ENCODE measurements at regions not wholly inside any gene's neighbourhood (a gene's known extent, or its start where the extent isn't known, plus 50 kb on each side); places are given as distances from the start of the nearest gene placed in this dataset.

- Histone ChIP-seq H3K36me3 (ENCODE audit: control insufficient read depth, insufficient read depth, low read length) (no peaks in the 10 kb centered on the region), H3K9me3 (no peaks in the 10 kb centered on the region), H3K27me3 (replicated peaks; ENCODE audit: control insufficient read depth, insufficient read depth, low read length) (no peaks in the 10 kb centered on the region), H3K4me3 (ENCODE audit: low read depth, low read length) (no peak overlapping the region), H3K4me1 (no peaks in the 10 kb centered on the region)
- no peak overlapping the region for H3K4me3 Mint-ChIP-seq (ENCODE audit: unreplicated experiment)
- H3K4me1 Mint-ChIP-seq (ENCODE audit: low read depth, unreplicated experiment): no peaks in the 10 kb centered on the region
- no peak overlapping the region for H3K27ac Mint-ChIP-seq (ENCODE audit: unreplicated experiment)
- H3K36me3 Mint-ChIP-seq (ENCODE audit: insufficient read depth, unreplicated experiment): no peaks in the 10 kb centered on the region
- no peaks in the 10 kb centered on the region for H3K9me3 Mint-ChIP-seq (ENCODE audit: unreplicated experiment)
- no peak for DNase-seq
- ChIA-PET CTCF (no interaction called here), POLR2A (no interaction called here)
- H3K27me3 Mint-ChIP-seq (ENCODE audit: insufficient read depth, unreplicated experiment): no peaks in the 10 kb centered on the region
- BruUV-seq (replicated peaks): no TSS peak
- TF ChIP-seq CTCF (IDR thresholded peaks at IDR 0.05; ENCODE audit: insufficient read depth in 1 of 2, low read depth in 1 of 2, low read length in 1 of 2, severe bottlenecking in 1 of 2, unreplicated experiment in 1 of 2): no peak
- intact Hi-C loops (cut with micrococcal nuclease; ENCODE audit: unreplicated experiment): no loop called here
Observed at GRCh38 chr15:39503526-39503925, 77.4 kb upstream of the THBS1 start.

- H3K4me1 Mint-ChIP-seq (ENCODE audit: low read depth, unreplicated experiment): no peaks in the 10 kb centered on the region
- H3K27ac Mint-ChIP-seq (ENCODE audit: unreplicated experiment): no peak overlapping the region
- CTCF ChIA-PET: no interaction called here
- no peaks in the 10 kb centered on the region for H3K27me3 ChIP-seq (replicated peaks; ENCODE audit: control insufficient read depth, insufficient read depth, low read length)
- H3K9me3 Mint-ChIP-seq (ENCODE audit: unreplicated experiment): no peaks in the 10 kb centered on the region
- intact Hi-C loops (cut with micrococcal nuclease; ENCODE audit: unreplicated experiment): no loop called here
- H3K36me3 Mint-ChIP-seq (ENCODE audit: insufficient read depth, unreplicated experiment): no peaks in the 10 kb centered on the region
- H3K9me3 ChIP-seq: no peaks in the 10 kb centered on the region
- DNase-seq: no peak
- no peaks in the 10 kb centered on the region for H3K4me1 ChIP-seq
- no peak for TF ChIP-seq CTCF (IDR thresholded peaks at IDR 0.05; ENCODE audit: insufficient read depth in 1 of 2, low read depth in 1 of 2, low read length in 1 of 2, severe bottlenecking in 1 of 2, unreplicated experiment in 1 of 2)
- H3K4me3 Mint-ChIP-seq (ENCODE audit: unreplicated experiment): no peak overlapping the region
- POLR2A ChIA-PET: no interaction called here
- no peak overlapping the region for H3K4me3 ChIP-seq (ENCODE audit: low read depth, low read length)
- no TSS peak for BruUV-seq (replicated peaks)
- H3K36me3 ChIP-seq (ENCODE audit: control insufficient read depth, insufficient read depth, low read length): no peaks in the 10 kb centered on the region
- no peaks in the 10 kb centered on the region for H3K27me3 Mint-ChIP-seq (ENCODE audit: insufficient read depth, unreplicated experiment)
Observed at GRCh38 chr15:39504808-39505207, 76.1 kb upstream of the THBS1 start.

GRCh38 chr15:39506146-39506545 is 74.7 kb upstream of the THBS1 start:
- POLR2A ChIA-PET: no interaction called here
- no peaks in the 10 kb centered on the region for H3K36me3 Mint-ChIP-seq (ENCODE audit: insufficient read depth, unreplicated experiment)
- no peak overlapping the region for H3K27ac Mint-ChIP-seq (ENCODE audit: unreplicated experiment)
- Histone ChIP-seq H3K27me3 (replicated peaks; ENCODE audit: control insufficient read depth, insufficient read depth, low read length) (no peaks in the 10 kb centered on the region), H3K4me1 (no peaks in the 10 kb centered on the region), H3K36me3 (ENCODE audit: control insufficient read depth, insufficient read depth, low read length) (no peaks in the 10 kb centered on the region), H3K4me3 (ENCODE audit: low read depth, low read length) (no peak overlapping the region), H3K9me3 (no peaks in the 10 kb centered on the region)
- CTCF ChIA-PET: no interaction called here
- intact Hi-C loops (cut with micrococcal nuclease; ENCODE audit: unreplicated experiment): no loop called here
- no peak overlapping the region for H3K4me3 Mint-ChIP-seq (ENCODE audit: unreplicated experiment)
- H3K4me1 Mint-ChIP-seq (ENCODE audit: low read depth, unreplicated experiment): no peaks in the 10 kb centered on the region
- H3K27me3 Mint-ChIP-seq (ENCODE audit: insufficient read depth, unreplicated experiment): no peaks in the 10 kb centered on the region
- BruUV-seq (replicated peaks): no TSS peak
- H3K9me3 Mint-ChIP-seq (ENCODE audit: unreplicated experiment): no peaks in the 10 kb centered on the region
- DNase-seq: no peak
- no peak for TF ChIP-seq CTCF (IDR thresholded peaks at IDR 0.05; ENCODE audit: insufficient read depth in 1 of 2, low read depth in 1 of 2, low read length in 1 of 2, severe bottlenecking in 1 of 2, unreplicated experiment in 1 of 2)

All from Caco-2 (cell line).